ENCODE measurements at regions not wholly inside any gene's neighbourhood (a gene's known extent, or its start where the extent isn't known, plus 50 kb on each side); places are given as distances from the start of the nearest gene placed in this dataset.

DNA sequence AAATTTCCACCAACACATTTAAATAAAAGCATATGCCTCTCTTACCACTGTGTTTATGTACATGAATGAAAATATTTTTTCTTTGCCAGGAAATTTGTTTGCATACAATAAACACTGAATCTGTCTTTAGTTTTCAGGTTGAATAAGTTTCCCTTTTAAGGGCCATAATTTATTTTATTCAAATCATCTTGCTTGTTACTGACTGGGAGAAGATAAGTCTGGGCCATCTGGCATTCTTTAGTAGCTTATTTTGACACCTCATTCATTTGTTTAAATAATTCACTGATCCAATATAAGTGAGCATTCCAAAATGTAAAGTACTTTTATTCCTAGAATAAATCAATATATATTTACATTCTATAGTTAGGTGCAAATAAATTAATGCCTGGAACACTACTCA lies 1001.3 kb downstream of the PLOD2 start:
- Histone ChIP-seq H3K27ac (ENCODE audit: low read depth, low read length) (no peak overlapping the region), H3K4me3 (ENCODE audit: low read length) (no peak overlapping the region), H3K27me3 (ENCODE audit: control insufficient read depth, insufficient read depth, low read length, poor library complexity, severe bottlenecking) (no peaks in the 10 kb centered on the region), H3K36me3 (ENCODE audit: control insufficient read depth, insufficient read depth, low read length) (no peaks in the 10 kb centered on the region), H3K9me3 (ENCODE audit: control insufficient read depth, low read length) (no peaks in the 10 kb centered on the region), H3K4me1 (ENCODE audit: control insufficient read depth, insufficient read depth, low read length) (no peaks in the 10 kb centered on the region), H3K9ac (ENCODE audit: extremely low read depth, low read length, poor library complexity, severe bottlenecking) (no peak overlapping the region)
- no peak for DNase-seq
- no peaks in the 10 kb centered on the region for H3K4me1 Mint-ChIP-seq
- no peaks in the 10 kb centered on the region for H3K36me3 Mint-ChIP-seq (ENCODE audit: low read depth)
- H3K4me3 Mint-ChIP-seq = no peak overlapping the region
- TF ChIP-seq, protein P1, sequence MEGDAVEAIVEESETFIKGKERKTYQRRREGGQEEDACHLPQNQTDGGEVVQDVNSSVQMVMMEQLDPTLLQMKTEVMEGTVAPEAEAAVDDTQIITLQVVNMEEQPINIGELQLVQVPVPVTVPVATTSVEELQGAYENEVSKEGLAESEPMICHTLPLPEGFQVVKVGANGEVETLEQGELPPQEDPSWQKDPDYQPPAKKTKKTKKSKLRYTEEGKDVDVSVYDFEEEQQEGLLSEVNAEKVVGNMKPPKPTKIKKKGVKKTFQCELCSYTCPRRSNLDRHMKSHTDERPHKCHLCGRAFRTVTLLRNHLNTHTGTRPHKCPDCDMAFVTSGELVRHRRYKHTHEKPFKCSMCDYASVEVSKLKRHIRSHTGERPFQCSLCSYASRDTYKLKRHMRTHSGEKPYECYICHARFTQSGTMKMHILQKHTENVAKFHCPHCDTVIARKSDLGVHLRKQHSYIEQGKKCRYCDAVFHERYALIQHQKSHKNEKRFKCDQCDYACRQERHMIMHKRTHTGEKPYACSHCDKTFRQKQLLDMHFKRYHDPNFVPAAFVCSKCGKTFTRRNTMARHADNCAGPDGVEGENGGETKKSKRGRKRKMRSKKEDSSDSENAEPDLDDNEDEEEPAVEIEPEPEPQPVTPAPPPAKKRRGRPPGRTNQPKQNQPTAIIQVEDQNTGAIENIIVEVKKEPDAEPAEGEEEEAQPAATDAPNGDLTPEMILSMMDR (conservative IDR thresholded peaks at IDR 0.05) = no peak
- no peaks in the 10 kb centered on the region for H3K27me3 Mint-ChIP-seq (ENCODE audit: insufficient read depth)
- H3K9me3 Mint-ChIP-seq = no peaks in the 10 kb centered on the region
- no peak overlapping the region for H3K27ac Mint-ChIP-seq

DNA sequence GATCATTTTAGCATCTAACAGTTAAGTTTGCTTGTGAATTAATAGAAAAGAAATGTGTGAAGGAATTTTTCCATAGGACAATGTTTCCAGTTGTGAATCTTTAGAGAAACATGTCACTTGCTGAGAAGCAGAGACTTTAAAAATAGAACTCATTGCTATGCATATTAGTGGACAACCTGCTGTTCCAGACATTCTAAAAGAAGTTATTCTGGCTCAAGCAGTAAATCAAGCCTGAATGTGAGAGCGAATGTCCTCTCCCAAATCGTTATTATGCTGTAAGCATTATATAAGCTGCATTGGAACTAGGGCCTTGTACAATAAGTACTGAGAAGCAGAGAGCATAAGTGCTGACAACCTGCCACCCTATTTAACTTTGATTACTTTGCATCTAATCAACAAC lies 990.9 kb downstream of the PLOD2 start:
- Mint-ChIP-seq H3K27me3 (ENCODE audit: insufficient read depth) (no peaks in the 10 kb centered on the region), H3K4me3 (no peak overlapping the region), H3K27ac (no peak overlapping the region), H3K36me3 (ENCODE audit: low read depth) (no peaks in the 10 kb centered on the region), H3K9me3 (no peaks in the 10 kb centered on the region), H3K4me1 (no peaks in the 10 kb centered on the region)
- H3K27ac ChIP-seq (ENCODE audit: low read depth, low read length) = peak overlapping the region; percentile 63
- no peaks in the 10 kb centered on the region for H3K9me3 ChIP-seq (ENCODE audit: control insufficient read depth, low read length)
- TF ChIP-seq, protein P1 (conservative IDR thresholded peaks at IDR 0.05) = no peak
- DNase-seq = no peak
- H3K9ac ChIP-seq (ENCODE audit: extremely low read depth, low read length, poor library complexity, severe bottlenecking) = no peak overlapping the region
- no peaks in the 10 kb centered on the region for H3K27me3 ChIP-seq (ENCODE audit: control insufficient read depth, insufficient read depth, low read length, poor library complexity, severe bottlenecking)
- H3K36me3 ChIP-seq (ENCODE audit: control insufficient read depth, insufficient read depth, low read length) = no peaks in the 10 kb centered on the region
- no peak overlapping the region for H3K4me3 ChIP-seq (ENCODE audit: low read length)
- no peaks in the 10 kb centered on the region for H3K4me1 ChIP-seq (ENCODE audit: control insufficient read depth, insufficient read depth, low read length)
- WGBS, 2 experiments (ENCODE audit: insufficient coverage in 1 of 2, insufficient read length in 1 of 2) = 60 to 86% methylated on average over 1 to 2 of the region's 2 CpGs

DNA sequence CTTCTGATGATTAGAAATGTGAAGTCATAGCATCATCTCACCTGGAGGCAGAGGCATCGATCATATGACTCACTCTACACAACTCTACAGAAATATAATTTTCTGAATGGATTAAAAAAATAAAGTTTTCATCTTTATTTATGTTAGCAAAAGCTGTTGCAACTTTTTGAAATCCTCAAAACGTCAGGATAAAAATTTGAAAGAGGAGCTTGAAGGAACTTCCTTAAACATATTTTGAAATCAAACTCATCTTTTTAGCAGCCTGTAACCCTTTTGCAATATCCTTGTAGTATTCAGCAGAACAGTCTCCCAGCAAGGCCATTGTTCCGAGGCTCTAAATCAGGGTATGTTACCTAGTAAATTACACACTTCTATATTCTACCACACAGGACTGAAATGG lies 985.4 kb downstream of the PLOD2 start:
- TF ChIP-seq, protein P1 (conservative IDR thresholded peaks at IDR 0.05) = no peak
- H3K4me3 ChIP-seq (ENCODE audit: low read length) = no peak overlapping the region
- H3K36me3 Mint-ChIP-seq (ENCODE audit: low read depth) = no peaks in the 10 kb centered on the region
- no peaks in the 10 kb centered on the region for H3K27me3 Mint-ChIP-seq (ENCODE audit: insufficient read depth)
- H3K27ac Mint-ChIP-seq = no peak overlapping the region
- H3K9me3 Mint-ChIP-seq = no peaks in the 10 kb centered on the region
- no peak overlapping the region for H3K27ac ChIP-seq (ENCODE audit: low read depth, low read length)
- H3K4me1 ChIP-seq (ENCODE audit: control insufficient read depth, insufficient read depth, low read length) = no peaks in the 10 kb centered on the region
- 56 to 72% methylated on average over 1 to 2 of the region's 3 CpGs for WGBS, 2 experiments (ENCODE audit: insufficient coverage in 1 of 2, insufficient read length in 1 of 2)
- H3K27me3 ChIP-seq (ENCODE audit: control insufficient read depth, insufficient read depth, low read length, poor library complexity, severe bottlenecking) = no peaks in the 10 kb centered on the region
- DNase-seq = no peak
- no peaks in the 10 kb centered on the region for H3K9me3 ChIP-seq (ENCODE audit: control insufficient read depth, low read length)
- H3K9ac ChIP-seq (ENCODE audit: extremely low read depth, low read length, poor library complexity, severe bottlenecking) = no peak overlapping the region
- no peaks in the 10 kb centered on the region for H3K36me3 ChIP-seq (ENCODE audit: control insufficient read depth, insufficient read depth, low read length)
- H3K4me3 Mint-ChIP-seq = no peak overlapping the region
- no peaks in the 10 kb centered on the region for H3K4me1 Mint-ChIP-seq
